Muscle of arm (tissue), 1 donor: ENCODE measurements at regions not wholly inside any gene's neighbourhood (a gene's known extent, or its start where the extent isn't known, plus 50 kb on each side); places are given as distances from the start of the nearest gene placed in this dataset.

ENCODE experiments used
- DNase-seq: peaks from one replicate; pipeline ENCODE4 v3.0.0-alpha.2; 2013

DNA sequence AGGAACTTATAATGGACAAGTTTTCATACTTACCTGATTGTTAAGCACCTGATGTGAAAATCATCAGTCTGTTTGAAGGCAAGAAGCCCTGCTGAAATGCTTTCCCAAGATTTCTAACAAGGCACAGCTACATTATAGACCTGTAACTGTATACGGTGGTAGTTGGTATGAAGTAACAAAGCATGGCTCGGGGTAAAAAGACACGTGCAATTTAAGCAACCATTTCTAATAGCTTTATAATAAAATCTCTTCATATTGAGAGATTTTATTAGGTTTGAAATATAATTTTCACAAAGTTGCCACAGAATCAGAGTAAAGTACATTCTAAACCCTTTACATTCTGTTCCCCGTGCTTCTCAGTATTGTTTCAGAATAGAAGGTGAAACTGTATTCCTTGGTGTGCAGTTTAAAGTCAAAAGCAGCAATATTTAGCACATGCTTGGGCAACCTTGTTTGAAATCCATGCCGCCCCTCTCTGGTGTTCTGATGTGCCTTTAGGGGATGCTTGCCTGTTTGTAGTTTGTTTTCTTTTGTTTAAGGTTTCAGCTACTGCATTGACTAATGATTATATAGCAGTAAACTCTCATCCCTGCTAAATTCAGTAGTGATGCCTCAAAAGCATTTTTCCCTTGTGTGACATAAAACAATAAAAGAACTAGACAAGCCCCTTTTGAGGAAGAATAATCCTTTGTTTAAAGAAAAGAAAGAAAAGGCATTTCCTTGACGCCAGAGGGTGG lies 125.2 kb upstream of the OBI1 start:
- no peak for DNase-seq

DNA sequence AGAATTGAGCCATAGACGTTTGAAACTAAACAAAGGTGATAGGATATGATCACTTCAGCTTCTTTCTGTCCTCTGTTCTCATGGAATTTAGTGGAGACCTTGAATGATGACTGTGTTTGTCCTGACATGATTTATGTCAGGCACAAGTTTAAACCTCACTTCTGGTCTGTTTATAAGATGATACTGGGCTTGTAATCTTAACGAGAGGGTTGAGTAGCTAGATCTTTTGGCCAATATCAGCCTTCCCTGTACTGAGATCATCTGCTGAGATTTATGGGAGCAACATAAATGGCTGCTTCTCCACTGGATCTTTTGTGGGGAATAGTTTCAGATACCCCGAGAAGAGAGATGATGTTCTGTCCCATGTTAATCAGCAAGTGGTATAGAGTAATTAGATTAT lies 121.8 kb upstream of the OBI1 start:
- DNase-seq = no peak

DNA sequence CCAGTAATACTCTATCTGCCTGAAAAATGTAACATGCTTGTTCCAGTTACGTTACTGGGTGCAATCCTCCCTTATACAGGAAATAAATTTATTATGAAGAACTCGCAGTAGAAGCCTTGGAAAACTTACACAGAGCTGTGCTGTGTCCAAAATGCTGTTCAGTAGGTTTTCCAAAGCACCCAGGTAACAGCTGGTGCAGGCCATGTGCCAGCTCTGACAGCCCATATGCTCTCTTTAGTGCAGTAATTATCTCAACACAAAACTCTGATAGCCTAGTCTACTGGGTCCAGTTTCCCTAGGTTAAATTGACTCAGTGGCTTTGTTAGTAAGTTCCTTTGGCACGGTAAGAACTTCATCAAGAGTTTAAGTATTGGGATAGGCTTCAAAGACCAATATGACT lies 120.7 kb upstream of the OBI1 start:
- DNase-seq = no peak

DNA sequence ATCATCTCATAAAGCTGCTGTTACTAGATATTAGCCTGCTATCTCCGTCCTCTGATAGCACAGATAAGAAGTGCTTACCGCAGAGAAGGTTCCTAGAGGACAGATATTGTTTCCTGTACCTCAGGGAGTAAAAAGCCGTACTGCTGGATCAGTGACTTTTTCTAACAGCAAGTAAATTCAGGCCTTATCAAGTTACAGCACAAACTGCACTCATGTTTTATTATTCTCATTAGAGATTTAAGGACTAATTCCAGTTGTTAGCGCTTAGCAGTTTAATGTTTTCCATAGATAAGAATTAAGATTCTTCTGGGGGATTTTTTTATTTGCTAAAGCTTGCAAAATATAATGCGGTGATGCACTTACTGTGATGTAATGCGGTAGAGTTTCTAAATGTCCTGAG lies 119.0 kb upstream of the OBI1 start:
- no peak for DNase-seq

DNA sequence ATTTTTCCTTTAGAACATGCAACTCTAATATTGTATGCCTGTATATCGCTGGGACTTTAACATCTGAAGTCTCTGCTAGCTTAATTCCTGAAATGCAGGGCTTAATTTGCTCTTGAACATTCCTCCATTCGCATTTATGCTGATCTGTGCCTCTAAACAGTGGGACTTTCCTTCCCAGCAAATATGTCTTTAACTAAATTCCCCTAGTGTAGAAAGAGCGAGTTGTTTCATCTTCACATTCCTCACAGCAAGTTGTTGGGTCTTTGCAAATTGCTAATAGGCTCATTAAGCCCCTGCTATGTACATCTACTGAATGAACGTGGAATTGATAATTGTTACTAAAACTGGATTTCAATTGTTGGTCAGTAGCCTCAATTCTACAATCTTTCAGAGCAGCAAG lies 118.4 kb upstream of the OBI1 start:
- DNase-seq = no peak

DNA sequence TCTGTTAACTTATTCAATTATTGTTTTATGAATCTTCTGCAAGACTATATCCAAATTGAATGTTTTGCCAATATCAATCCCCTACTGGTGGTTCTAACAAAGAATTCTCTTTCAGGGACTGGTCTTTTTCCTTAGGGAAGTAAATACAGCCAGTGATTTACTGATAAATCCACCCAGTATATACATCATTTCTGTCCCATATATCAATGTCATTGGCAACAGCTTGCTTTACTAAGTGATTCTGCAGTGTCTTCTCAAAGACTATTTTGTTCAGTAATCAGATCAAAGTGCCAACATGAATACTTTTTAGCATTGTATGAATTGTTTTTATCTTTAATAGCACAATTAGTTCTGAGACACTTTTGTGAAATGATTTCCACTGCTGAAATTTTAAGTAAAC lies 114.0 kb upstream of the OBI1 start:
- no peak for DNase-seq

DNA sequence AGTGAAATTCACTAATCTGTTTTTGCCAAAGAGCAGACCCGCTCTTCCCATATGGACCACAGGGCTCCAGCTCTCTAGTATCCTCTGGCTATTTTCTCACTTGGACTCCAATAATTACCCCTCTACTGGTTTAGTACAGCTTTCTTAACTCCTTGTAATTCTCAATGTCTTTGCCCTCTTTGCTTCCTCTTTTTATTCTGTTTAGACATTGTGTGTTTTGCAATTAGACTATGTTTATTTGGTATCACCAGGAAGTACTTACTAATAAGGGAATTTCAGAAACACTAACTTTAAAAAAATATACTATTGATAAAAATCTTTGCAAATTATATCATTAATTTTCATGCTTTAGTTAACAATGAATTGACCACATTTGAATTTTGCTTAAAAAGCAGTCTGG lies 111.6 kb upstream of the OBI1 start:
- DNase-seq = no peak

DNA sequence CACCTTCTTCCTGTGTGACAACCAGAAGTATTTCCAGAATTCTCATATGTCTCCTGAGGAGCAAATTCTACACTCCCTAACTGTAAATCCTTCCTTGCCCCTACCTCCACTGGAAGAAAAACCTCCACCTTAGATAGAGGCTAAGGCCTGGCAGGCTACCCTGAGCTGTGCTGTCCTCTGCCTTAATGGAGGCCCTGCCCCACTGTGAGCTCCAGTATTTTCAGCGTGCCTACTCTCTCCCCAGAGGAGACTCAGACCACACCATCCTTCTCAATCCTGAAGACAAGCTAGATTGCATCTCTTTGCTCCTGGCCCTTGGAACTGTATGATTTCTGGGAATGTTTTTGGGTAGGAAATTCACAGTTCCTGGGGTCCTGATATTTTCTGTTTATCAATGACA lies 110.0 kb upstream of the OBI1 start:
- no peak for DNase-seq

DNA sequence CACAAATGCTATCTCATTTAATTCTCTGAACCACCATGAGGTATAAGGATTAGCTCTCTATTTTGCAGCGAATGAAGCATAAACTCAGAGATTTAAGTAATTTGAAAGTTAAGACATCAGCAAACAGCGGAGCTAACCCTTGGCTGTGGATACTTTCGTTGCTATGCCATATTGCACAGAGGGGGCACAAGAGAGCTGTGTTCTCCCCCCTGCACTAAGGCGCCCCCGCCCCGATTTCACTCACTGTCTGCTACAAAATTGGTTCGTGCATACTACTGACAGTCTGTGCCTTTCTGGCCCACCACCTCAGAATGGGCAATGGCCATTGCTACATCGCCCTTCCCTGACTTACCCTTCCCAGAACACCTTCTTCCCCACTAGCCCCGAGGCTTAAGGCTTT lies 105.7 kb upstream of the OBI1 start:
- DNase-seq = no peak

DNA sequence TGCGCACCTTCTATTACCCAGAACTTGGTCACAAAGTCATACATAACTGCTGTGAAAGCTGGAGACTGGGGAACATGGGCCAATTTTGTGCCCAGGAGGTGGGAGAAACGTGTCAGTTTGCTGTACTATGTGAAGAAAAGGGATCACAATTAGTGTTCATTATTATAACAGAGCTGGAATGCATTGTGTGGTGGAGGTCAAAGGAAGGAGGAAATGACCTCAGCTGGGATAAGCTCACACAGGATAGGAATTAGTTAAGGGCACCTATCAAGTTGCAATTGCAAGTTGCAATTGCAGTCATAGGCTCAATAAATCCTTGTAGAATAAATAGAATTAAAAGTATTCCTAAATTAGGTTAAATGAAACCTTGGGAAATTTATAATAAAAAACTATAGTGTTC lies 103.9 kb upstream of the OBI1 start:
- no peak for DNase-seq

DNA sequence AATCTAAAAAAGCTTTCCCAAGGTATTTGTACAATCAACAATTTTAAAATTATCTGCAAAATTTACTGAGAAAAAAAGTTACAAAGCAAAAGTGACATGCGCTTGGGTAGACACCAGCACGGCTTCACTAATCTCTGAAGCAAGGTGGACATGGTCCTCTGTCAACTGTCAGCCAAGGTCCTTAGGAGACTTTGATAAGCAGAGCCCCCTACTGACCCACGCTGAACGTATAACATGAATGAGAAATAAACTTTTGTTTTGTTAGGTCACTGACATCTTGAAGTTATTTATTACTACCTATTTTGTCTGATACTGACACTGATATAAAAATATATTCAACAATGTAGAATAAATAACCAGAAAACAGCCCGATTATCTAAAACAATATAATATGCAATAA lies 100.7 kb upstream of the OBI1 start:
- no peak for DNase-seq

DNA sequence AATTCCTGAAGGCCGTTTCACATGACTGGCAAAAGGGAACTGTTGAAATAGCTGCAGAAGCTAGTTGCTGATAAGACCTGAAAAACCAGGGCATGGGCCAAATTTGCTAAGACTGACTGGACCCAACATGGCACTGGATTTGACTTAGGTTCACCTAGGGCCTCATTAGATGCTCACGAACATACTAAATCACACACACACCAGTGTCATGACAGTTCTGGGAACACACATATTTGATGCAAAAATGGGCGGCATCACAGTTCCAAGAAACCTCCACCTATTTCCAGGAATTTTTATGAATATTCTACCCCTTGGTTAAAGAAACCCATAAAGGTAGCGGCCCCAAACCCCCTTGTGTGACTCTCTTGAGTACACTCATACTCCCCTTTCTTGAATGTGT lies 99.6 kb upstream of the OBI1 start:
- no peak for DNase-seq

DNA sequence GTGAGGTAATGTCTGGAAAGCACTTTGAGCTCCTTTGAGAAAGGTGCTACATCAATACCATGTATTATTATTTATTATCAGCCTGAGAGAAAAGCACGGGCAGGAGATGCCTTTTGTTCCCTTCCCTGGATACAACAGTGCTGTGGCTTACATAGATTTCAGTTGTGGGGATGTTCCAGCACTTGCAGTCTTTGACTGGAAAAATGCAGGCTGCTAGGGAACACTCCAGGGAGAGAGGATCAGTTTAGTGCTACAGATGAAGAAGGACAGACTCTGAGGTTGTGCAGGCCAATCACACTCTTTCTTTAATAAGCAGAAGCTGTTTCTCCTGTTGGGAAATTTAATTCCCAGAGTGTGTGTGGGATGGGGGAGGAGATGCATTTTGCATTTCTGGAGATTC lies 94.5 kb upstream of the OBI1 start:
- DNase-seq = no peak

DNA sequence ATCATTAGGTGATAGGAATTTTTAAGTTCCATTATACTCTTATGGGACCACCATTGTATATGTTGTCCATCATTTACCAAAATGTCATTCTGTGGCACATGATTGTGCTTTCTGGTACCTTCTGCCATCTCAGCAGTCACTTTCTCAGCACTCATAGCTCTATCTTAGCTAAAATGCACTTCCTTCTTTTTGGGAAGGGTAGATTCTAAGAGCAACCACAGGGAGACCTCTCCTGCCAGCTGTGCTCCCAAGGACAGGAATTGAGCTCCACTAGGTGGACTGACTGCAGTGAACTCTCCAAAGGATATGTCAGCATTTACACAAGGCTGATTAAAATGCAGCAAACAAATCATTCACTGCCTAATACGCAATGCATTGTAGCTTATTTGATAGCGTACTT lies 91.8 kb upstream of the OBI1 start:
- no peak for DNase-seq

DNA sequence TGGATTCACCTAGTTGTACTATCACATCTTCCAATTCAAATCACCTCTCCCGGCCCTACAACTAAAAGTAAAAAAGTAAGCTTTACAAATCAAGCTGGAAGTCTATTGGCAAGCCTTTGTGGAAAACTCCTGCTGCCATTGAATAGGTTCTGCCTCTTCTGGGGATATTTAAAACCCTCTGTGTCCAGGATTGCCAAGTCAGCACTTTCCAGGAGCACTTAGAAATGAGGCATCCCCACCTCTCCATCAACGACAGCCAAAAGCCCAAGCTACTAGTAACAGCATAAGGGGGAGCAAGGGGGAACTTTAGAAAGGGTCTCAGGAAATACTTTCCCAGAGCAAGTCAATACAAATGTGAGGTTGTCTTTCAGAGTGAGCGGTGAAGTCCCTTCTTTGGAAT lies 85.0 kb upstream of the OBI1 start:
- no peak for DNase-seq

DNA sequence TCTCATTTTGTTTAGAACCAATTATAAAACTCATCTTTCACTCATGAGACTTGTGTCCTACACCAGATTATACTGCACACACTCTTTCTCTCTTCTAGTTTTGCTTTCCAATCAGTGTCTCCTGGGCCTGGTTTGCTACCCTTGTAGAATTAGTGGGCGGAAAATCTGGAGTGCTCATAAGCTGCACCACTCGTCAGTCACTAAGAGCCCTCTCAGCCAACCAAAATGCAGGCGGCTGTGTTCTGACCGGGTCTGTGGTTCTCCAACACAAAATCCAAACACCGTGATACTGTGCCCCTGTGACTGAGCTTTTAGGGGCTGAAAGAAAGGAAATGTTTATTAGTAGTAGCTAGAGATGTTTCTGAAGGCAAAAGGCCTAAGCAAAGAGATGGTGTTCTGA lies 83.7 kb upstream of the OBI1 start:
- no peak for DNase-seq

DNA sequence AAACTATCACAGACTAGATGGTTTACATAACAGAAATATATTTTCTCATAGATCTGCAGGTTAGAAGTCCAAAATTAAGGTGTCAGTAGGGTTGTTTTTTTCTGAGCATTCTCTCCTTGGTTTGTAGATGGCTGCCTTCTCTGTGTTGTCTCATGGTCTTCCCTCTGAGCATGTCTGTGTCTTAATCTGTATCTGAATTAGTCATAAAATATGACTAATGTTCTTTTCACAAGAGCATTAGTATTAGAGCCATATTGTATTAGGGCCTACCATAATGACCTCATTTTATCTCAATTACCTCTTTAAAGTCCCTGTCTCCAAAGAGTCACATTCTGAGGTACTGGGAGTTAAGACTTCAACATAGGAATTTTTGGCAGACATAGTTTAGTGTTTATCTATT lies 77.2 kb upstream of the OBI1 start:
- DNase-seq = no peak

DNA sequence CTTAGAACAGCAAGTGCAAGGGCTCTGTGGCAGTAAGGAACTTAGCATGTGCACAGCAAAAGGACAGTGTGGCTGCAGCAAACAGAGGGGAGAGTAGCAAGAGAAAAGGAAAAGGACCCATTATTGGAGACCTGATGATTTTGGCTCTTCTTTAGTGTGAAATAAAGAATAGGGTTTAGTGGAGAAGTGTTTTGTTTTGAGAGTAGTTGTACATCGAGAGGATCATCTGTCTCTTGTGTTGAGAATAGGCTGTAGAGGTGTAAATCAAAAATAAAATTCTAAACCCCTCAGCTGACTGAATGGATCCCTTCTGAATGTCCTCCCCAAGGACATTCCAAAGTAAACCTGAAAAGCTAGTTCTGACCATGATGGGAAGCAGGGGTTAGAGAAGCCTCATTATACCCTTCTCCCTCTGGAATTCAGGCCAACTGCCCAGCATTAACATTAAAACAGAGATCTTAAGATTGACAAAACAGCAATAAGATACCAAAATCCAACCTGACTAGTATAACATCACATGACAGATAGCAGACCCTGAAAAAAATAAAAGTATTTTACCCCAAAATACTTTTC lies 73.6 kb upstream of the OBI1 start:
- DNase-seq = no peak

DNA sequence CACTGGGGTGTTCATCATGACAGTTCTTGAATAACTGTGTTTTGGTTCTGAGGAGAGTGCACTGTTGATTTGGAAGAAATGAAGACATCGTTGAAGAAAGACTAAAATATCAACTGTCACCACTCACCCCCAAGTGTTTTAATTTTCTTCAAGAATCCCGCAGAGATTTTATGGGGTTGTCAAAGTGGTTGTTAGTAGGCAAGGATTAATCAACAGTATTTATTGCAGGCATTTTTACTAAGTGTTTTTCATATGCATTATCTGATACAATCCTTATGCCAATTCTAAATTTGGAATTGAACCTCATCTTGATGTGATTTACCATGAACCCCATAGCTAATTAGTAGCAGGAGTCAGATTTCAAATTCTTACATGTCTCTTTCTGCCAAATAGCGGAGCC lies 63.7 kb upstream of the OBI1 start:
- no peak for DNase-seq

DNA sequence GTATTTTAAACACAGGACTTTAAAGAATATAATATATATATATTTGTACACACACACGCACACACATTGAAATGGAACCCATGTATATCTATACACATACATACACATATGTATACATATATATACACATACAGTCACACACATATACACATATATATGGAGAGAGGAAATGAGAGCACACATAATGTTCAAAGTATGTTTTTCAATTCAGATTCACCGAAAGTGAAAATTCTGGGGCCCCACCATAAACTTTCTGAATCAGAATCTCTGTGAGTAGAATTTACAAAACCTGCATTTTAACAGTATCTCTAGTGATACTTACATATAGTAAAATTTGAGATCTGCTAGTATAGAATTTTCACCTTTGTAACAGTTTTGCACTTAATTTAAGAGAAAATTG lies 60.4 kb upstream of the OBI1 start:
- DNase-seq = no peak

DNA sequence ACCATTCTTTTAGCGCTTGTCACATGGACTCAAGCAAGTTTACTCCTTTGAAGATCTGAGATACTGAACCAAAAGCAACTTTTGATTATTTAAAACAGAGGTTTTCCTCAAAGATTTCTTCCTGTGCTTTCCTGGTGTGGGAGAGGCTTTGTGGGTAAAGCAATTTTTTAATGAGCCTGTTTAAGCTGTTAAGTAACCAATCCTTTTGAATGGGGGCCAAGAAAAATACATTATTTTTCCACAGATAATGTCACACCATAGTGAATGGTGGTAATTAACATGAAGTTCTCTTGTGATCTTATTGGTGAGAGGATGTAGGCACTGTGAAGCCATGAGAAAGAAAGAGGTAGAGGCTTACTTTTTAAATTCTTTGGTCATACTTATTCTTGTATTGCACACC lies 55.8 kb upstream of the OBI1 start:
- DNase-seq = no peak

DNA sequence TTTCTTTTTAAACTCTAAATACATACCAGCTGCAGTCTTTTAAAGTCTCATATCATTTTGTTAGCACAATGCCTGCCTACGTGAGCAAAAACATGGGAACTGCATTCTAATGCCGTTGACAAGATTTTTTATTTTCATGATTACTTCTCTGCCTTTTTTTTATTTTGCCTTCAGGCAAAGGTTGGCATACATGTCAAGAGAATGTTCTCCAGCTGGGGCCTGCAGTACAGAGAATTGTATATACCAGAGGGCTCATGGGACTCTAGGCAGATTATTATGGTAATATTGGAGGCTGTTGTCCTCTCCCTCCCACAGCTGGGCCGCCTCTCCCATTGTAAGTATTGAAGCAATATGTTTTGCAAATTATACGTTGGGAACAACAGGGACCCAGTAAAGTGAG lies 53.9 kb upstream of the OBI1 start:
- no peak for DNase-seq

DNA sequence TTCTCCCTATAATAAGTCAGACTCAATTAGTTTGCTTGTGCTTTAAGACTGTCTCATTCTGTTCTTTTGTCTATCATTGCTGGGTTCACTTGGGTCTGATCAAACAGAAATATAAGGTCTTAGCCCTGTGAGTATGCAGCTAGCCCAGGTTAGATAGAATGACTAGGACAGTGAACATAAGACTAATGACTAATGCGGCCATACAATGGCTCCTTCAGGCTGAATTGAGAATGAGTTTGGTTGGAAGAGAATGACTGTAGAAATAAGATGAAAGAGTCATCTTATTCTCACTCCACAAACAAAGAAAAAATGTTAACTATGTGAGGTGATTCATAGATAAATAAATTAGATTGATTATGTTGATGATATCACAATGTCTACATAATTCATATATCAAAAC lies 50.1 kb upstream of the OBI1 start:
- no peak for DNase-seq
